ENCODE measurements at regions not wholly inside any gene's neighbourhood (a gene's known extent, or its start where the extent isn't known, plus 50 kb on each side); places are given as distances from the start of the nearest gene placed in this dataset.
"Not testable (repeated sequence)": the region's sequence is repeated elsewhere in the genome, so short reads cannot be mapped to it uniquely, and the experiment has no call there.

DNA sequence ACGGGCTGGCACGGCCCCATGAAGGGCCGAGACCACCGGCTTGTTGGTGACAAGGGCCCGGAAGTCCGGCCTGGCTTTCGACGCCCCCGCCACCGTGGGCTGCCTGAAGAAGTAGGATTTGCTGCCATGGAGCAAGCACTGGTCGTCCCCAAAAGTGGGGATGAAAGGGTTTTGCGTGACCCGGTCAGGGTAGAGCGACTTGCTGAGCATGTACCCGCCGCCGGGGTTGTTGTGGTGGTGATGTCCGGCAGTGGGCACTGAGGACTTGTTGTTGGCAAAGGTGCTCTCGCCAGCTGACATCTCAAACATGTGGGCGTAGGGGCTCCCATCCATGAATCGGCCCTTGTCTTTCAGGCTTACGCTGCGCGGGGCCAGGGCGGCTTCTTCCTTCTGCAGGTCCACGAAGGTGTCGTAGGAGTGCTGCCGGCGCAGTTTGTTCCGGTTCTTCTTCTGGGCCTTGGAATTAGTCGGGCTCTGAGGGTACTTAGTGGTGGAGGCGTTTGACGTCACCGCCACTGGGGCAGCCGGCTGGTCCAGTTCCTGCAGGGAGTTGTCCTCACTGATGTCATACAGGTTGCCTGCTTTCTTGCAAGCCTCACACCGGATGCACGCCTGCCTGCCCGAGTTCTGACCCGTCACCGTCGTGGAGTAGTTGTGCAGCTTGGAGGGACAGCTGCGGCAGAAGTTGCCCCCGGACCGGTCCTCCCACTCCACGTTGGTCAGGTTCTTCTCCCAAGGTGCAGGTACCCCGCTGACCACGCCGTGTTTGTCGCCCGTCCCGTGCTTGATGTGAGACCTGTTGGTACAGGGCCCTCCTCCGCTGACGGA is 366.6 kb downstream of the EMP1 start:
- no peak for DNase-seq (ENCODE audit: low spot score)

DNA sequence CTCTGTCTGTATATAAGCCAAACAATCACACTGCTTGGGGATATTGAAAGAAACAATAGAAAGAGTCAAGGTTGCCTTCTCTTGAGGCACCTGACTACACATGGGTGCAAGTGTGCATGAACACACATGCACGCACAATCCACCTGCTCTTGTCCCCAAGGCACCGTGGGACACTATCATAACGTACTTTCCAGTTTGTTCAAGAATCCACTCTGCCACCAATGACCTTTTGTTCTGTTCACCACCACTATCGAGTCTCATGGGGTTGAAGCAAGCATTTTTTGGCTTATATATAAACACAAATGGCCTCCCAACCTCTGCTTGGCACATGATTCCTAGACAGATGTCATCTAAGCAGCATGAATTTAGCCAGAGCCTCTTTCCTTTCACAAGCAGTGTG is 365.4 kb downstream of the EMP1 start:
- DNase-seq (ENCODE audit: low spot score): no peak

- DNase-seq (ENCODE audit: low spot score): no peak
Measured at GRCh38 chr12:13559318-13559978, 362.9 kb downstream of the EMP1 start.

DNA sequence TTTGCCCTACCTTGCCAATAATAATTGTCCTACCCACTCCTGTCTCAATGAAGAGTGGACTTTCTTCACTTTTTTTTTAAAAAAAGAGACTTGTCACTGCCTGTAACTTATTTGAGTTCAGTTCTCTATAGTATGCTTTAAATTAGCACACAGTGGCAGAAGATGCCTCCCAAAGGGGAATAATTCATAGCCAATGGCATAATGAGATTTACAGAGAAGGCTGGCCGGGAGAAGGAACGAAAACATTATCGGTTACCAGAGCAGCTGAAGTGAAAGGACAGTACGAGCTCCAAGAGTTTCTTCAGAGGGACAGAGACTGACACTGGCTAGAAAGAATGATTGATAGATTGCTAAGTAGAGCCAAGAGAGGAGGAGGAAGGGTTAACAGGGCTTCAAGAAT is 356.3 kb downstream of the EMP1 start:
- no peak for DNase-seq (ENCODE audit: low spot score)

DNA sequence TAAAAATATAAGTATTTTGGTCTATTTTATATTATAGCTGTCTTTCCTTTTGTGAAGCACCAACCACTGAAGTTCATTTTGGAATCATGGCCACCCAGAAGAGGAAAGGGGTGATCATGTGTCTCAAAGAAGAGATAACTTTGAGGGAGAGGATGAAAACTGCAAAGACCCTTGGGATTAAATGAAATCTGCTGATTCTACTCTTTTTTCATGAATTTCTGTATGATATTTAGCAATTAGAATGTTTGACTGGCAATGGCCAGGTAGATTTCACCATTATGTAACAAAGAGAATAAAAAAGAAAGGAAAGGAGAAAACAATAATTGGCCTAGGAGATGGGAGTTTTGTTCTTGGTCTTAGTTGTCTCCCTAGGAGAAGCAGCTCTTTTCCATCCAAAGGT is 350.8 kb downstream of the EMP1 start:
- no peak for DNase-seq (ENCODE audit: low spot score)

DNA sequence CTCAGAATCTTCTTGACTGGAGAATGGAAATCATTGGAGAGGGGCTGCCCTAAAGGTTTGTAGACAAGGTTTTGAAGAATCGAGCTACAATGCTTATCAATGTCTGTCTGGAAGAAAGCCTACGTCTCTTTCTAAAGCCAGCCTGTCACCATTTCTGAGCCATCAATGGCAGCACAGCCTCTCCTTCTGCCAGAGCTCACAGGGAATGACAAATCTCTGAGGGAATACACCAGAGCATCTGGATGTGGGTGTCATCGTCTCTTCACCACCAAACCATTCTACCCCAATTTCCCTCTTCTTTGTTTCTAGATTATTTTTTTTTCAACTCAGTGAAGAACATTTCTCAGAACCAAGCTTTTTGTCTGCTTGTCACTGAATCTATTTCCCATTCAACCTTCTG is 349.7 kb downstream of the EMP1 start:
- DNase-seq (ENCODE audit: low spot score): no peak

DNA sequence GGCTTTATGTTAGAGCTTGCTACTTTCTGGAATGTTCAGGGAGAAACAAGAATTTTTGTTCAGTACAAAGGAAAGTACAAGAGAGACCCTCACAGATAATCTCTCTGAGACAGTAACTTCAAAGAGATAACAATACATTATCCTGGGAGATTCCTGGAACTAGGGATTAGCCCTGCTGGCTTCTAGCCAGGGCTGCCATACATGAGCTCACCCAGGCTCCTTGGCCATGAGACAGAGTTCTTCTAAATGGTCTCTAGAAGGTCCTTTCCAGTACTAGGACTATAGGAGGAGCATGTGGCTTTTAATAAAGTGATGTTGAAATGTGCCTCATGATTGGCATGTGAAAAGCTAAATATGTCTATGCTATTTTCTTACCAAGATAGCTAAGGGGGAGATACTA is 342.5 kb downstream of the EMP1 start:
- no peak for DNase-seq (ENCODE audit: low spot score)

- DNase-seq (ENCODE audit: low spot score): no peak
Measured at GRCh38 chr12:13538136-13538535, 341.6 kb downstream of the EMP1 start.

- no peak for DNase-seq (ENCODE audit: low spot score)
Measured at GRCh38 chr12:13537623-13538022, 341.1 kb downstream of the EMP1 start.

DNA sequence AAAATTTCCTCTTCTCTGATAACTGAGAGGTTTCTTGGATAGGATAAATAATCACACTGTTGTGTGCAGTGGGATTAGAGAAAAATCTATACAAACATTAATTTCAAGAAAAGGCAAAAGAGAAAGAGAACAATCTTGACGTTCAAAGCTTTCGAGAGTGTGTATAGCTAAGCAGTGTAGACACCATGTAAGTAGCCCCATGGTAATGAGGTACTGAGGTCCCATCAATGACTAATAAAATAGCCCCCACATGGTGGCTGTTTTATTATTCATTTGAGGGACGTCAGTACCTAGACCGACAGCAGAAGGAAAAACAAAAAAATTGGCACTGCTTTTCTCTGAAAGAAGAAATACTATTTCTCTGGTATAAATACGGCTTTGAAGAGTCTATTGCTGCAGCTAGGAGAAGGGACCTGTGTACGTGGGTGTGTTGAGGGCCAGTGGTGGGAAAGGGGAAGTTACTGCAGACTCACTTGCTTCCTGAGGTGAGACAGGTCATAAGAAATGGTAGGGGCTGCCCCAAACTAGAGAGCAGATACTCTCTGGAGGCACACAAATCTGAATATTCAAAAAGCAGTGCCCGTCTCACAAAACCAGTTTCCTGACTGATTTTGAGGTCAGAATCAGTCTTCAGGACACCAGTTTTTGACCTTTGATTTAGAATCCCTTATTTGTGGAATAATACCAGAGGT is 339.8 kb downstream of the EMP1 start:
- no peak for DNase-seq (ENCODE audit: low spot score)

DNA sequence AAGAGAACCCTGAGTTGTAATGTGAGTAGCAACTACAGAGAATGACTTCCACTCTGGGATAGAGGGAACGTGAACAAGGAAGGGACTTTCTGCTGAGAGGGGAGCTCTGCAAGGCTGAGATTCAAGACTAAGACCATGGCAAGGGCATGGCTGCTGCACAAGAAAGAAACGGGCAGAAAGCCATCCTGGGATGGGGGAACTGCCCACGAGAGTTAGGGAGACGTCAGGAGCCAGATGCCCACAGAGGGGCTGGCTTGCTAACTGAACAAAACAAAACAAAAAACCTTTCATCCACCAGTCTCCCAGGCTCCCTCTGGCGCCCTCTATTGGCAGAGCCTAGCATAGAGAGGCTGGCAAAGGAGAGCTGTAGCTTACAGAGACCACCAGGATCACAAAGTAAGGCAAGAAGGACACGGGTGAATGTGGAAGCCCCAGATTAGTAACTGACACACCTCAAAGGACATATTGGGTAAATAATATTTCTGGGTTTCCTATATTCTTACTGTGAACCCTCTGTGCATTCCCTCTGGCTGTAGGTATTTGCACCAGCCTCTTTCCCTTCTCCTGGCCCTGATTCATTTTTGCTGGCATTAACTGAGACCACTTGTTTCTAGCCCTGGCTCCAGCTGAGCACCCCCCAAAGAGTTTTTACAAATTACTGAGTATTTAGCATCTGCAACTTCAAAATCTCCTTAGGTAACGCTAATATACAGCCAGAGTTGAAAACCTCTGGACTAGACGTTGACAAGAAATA is 338.3 kb downstream of the EMP1 start:
- peak; percentile 79 for DNase-seq (ENCODE audit: low spot score)

GRCh38 chr12:13534242-13534641 is 337.7 kb downstream of the EMP1 start:
- DNase-seq (ENCODE audit: low spot score): no peak

DNA sequence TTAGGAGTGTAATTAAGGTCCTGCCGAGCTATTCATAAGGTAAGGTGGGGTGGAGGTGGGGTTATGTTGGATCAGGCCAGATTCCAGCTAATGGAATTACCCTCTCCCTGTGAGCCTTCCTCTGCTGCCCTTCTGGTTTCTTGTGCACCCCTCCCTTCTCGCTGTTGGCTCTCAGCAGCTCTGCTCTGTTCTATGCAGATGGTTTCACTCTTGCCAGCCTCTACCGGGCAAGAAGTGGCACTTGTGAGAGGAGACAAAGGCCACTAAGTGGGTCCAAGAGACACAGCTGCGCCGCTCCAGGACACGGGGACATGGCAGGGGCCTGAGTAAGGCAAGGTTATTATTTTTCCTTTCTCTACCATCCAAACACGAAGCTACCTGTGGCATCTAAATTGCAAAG is 334.4 kb downstream of the EMP1 start:
- DNase-seq (ENCODE audit: low spot score): no peak

GRCh38 chr12:13526185-13526921 is 329.8 kb downstream of the EMP1 start:
- not testable (repeated sequence) for DNase-seq (ENCODE audit: low spot score)

- no peak for DNase-seq (ENCODE audit: low spot score)
Measured at GRCh38 chr12:13523536-13524307, 327.2 kb downstream of the EMP1 start.

DNA sequence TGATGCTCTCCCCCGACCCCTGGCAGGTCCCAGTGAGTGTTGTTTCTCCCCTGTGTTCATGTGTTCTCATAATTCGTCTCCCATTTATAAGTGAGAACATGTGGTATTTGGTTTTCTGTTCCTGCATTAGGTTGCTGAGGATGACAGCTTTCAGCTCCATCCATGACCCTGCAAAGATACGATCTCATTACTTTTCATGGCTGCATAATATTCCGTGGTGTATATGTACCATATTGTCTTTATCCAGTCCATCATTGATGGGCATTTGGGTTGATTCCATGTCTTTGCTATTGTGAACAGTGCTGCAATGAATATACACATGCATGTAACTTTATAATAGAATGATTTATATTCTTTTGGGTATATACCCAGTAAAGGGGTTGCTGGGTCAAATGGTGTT is 321.5 kb downstream of the EMP1 start:
- DNase-seq (ENCODE audit: low spot score): not testable (repeated sequence)

- DNase-seq (ENCODE audit: low spot score): no peak
Measured at GRCh38 chr12:13509740-13510139, 313.2 kb downstream of the EMP1 start.

DNA sequence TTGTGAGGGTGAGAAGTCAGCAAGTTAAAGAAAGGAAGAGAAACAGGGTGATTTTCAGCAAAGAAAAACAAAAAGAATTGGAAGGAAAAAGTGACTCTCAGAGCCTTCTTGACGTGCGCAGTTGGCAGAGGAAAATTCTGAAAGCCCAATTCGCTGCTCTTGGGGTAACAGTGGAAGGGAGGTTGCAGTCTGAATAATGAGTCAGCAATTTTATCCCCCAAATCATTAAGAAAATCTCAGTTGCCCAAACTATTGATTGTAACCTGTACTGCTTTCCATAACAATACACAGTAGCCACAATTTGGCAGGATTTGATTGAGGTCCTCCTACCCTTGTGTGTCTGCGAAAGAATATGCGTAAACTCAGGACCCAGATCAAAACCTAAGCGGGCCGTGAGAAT is 309.1 kb downstream of the EMP1 start:
- no peak for DNase-seq (ENCODE audit: low spot score)

DNA sequence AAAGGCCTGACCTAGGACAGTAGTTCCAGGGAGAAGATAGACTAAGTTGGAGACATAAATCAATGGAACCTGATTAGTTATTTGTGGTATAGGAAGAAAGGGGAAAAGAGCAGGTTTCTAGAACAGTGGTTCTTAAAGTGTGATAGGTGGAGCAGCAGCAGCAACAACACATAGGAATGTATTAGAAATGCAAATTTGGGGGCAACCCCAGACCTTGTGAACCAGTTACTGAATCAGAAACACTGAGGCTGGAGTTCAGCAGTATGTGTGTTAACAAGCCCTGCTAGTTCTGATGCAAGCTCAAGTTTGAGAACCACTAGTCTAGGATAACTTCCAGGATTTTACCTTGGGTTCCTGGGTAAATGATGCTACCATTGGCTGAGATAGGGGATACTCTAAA is 308.7 kb downstream of the EMP1 start:
- no peak for DNase-seq (ENCODE audit: low spot score)

DNA sequence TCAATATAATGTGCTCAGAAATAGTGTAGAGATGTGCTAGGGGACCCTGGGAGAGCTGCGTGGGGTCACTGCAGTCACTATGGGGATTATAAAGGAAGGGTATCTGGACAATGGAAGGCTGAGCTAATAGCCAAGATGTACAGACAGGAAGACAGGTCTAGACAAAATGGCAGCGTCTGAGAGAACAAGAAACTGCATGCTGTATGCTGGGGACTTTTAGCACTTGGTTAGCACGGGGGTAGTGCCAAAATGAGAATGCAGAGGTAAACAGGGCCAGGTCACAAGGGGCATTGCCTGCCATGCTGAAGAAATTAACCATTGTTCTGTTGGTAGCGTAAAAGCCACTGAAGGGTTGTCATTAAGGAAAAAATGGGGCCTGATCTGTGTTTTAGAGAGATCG is 308.2 kb downstream of the EMP1 start:
- no peak for DNase-seq (ENCODE audit: low spot score)

DNA sequence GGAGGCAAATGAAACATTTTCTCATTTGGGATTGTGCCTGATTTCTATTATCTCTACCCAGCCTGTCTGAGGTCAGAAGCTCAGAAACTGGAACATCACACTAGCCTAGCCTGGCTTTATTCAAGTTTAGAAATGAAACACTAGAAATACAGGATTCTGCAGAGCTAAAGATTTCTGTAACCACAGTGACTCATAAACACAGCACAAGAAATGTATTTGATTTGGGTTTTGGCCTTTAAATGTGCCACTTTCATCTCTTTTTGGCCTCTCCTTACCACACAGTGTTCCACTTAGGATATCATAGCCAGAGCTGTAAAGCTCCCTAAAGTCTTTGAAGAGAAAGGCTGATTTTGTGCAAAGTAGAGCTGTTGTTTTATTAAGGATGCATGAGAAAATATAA is 307.5 kb downstream of the EMP1 start:
- DNase-seq (ENCODE audit: low spot score): no peak
